K562 (cell line): ENCODE measurements at regions not wholly inside any gene's neighbourhood (a gene's known extent, or its start where the extent isn't known, plus 50 kb on each side); places are given as distances from the start of the nearest gene placed in this dataset.

Source experiments
- ARID4B ChIP-seq: sonication (generic); formaldehyde crosslinking; IDR thresholded peaks from 2 replicates; pipeline ENCODE4 v1.8.0; 2022; ENCODE audit warnings: mild to moderate bottlenecking, missing genetic modification reagents
- COPS2 ChIP-seq: fragments of 450-650 bp; conservative IDR thresholded peaks from 2 replicates; pipeline ENCODE4 v1.6.1; 2016; ENCODE audit warnings: mild to moderate bottlenecking, moderate library complexity
- HNRNPLL ChIP-seq: fragments of 200-400 bp; formaldehyde crosslinking; IDR thresholded peaks from 2 replicates; pipeline ENCODE4 v1.6.1; 2017; ENCODE audit warnings: low read length, low read depth, mild to moderate bottlenecking; ENCODE audit not compliant: poor library complexity, severe bottlenecking
- PHTF2 ChIP-seq: fragments of 250-450 bp; sonication (Bioruptor Pico); IDR thresholded peaks from 2 replicates; pipeline ENCODE4 v1.5.0; 2021; ENCODE audit warnings: mild to moderate bottlenecking
- SMARCC2 ChIP-seq: fragments of 450-650 bp; IDR thresholded peaks from 2 replicates; pipeline ENCODE4 v1.6.1; 2017; ENCODE audit warnings: antibody characterized with exemption, moderate library complexity, mild to moderate bottlenecking, low read depth
- YBX1 ChIP-seq: fragments of 450-650 bp; IDR thresholded peaks from 2 replicates; pipeline ENCODE4 v1.7.1; 2016; ENCODE audit warnings: mild to moderate bottlenecking
- ZNF280A ChIP-seq: fragments of 450-650 bp; IDR thresholded peaks from 2 replicates; pipeline ENCODE4 v1.6.1; 2018; ENCODE audit warnings: mild to moderate bottlenecking, low read depth; ENCODE audit not compliant: partially characterized antibody
- ZNF75A ChIP-seq: fragments of 450-650 bp; formaldehyde crosslinking; IDR thresholded peaks from 2 replicates; pipeline ENCODE4 v1.4.0; 2020; ENCODE audit warnings: mild to moderate bottlenecking

DNA sequence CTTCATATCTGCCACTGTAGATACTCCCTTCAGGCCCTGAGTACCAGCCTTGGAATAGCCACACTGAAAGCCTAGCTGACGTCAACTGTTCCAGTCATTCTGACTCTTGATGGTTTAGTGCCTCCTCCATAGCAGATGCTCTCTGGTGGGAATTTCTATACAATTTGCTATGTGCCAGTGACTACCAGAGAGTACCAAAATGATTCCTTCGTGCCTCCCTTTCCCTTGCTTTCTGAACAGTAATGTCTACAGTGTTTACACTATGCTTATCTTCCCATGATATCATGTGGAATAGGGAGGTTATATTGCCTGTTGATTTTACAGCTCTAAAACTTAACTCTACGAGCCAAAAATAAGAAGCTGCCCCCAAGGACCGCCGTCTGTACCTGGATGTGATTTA is 109.7 kb upstream of the GMNC start (continued):
- TF ChIP-seq ARID4B (CRISPR knock-in tag), result no peak
- no peak for TF ChIP-seq YBX1
- TF ChIP-seq PHTF2, result no peak
- TF ChIP-seq ZNF75A (CRISPR knock-in tag), result no peak
- TF ChIP-seq SMARCC2, result no peak
- no peak for TF ChIP-seq ZNF280A
- TF ChIP-seq COPS2, result no peak
- TF ChIP-seq HNRNPLL, result no peak
